GM10266 (cell line): ENCODE measurements at regions not wholly inside any gene's neighbourhood (a gene's known extent, or its start where the extent isn't known, plus 50 kb on each side); places are given as distances from the start of the nearest gene placed in this dataset.

Source experiments
- DNase-seq: peaks from one replicate; pipeline ENCODE4 v3.0.0; 2012; ENCODE audit errors: extremely low spot score
- CTCF ChIP-seq: IDR thresholded peaks from 2 replicates; pipeline ENCODE4 v1.5.1; 2012; ENCODE audit warnings: mild to moderate bottlenecking, low read depth; ENCODE audit not compliant: control insufficient read depth, insufficient read depth; ENCODE audit errors: missing control alignments

- DNase-seq, result no peak
- no peak for TF ChIP-seq CTCF
These were observed 126.9 kb downstream of the IPMK start for GRCh38 chr10:58140691-58141347.

GRCh38 chr10:58140054-58140453 is 127.6 kb downstream of the IPMK start:
- DNase-seq, result no peak
- TF ChIP-seq CTCF, result no peak

- no peak for DNase-seq
- TF ChIP-seq CTCF, result no peak
These were observed 129.9 kb downstream of the IPMK start for GRCh38 chr10:58137813-58138212.

- DNase-seq, result no peak
- TF ChIP-seq CTCF, result no peak
These were observed 152.3 kb downstream of the IPMK start for GRCh38 chr10:58115218-58116050.

GRCh38 chr10:58109731-58110130 is 158.0 kb downstream of the IPMK start:
- TF ChIP-seq CTCF, result no peak
- DNase-seq, result no peak

GRCh38 chr10:58107506-58107905 is 160.2 kb downstream of the IPMK start:
- no peak for TF ChIP-seq CTCF
- no peak for DNase-seq
